H9 (cell line): ENCODE measurements at regions not wholly inside any gene's neighbourhood (a gene's known extent, or its start where the extent isn't known, plus 50 kb on each side); places are given as distances from the start of the nearest gene placed in this dataset.

Experiments used
- DNase-seq: peaks from one replicate; pipeline ENCODE4 v3.0.0-alpha.2; 2017
- H2AFZ ChIP-seq: one replicate; pipeline ENCODE4 v1.6.1; 2013; ENCODE audit warnings: mild to moderate bottlenecking, low read length, control low read depth, moderate library complexity
- H2AK5ac ChIP-seq: 2 replicates; pipeline ENCODE4 v1.6.1; 2013; ENCODE audit warnings: low read length, control low read depth, mixed read lengths; ENCODE audit not compliant: insufficient read length
- H2BK120ac ChIP-seq: one replicate; pipeline ENCODE4 v1.6.1; 2013; ENCODE audit warnings: low read depth, mild to moderate bottlenecking, low read length, control low read depth, inconsistent platforms; ENCODE audit not compliant: poor library complexity, severe bottlenecking
- H2BK12ac ChIP-seq: 2 replicates; pipeline ENCODE4 v1.6.1; 2013; ENCODE audit warnings: low read length, control low read depth, mixed read lengths, low read depth; ENCODE audit not compliant: insufficient read length
- H2BK15ac ChIP-seq: 2 replicates; pipeline ENCODE4 v1.6.1; 2013; ENCODE audit warnings: low read depth, low read length, control low read depth
- H2BK20ac ChIP-seq: one replicate; pipeline ENCODE4 v1.6.1; 2013; ENCODE audit warnings: low read depth, mild to moderate bottlenecking, low read length, control low read depth, inconsistent platforms; ENCODE audit not compliant: poor library complexity, severe bottlenecking
- H2BK5ac ChIP-seq: 2 replicates; pipeline ENCODE4 v1.6.1; 2013; ENCODE audit warnings: low read length, control low read depth, mixed read lengths; ENCODE audit not compliant: insufficient read length
- H3K14ac ChIP-seq: 2 replicates; pipeline ENCODE4 v1.6.1; 2013; ENCODE audit warnings: low read length, control low read depth; ENCODE audit not compliant: insufficient read depth
- H3K18ac ChIP-seq: 2 replicates; pipeline ENCODE4 v1.6.1; 2013; ENCODE audit warnings: low read depth, mild to moderate bottlenecking, mixed read lengths, low read length, control low read depth; ENCODE audit not compliant: insufficient read length
- H3K23ac ChIP-seq: 2 replicates; pipeline ENCODE4 v1.6.1; 2013; ENCODE audit warnings: low read length, control low read depth, mixed read lengths, low read depth; ENCODE audit not compliant: insufficient read length
- H3K23me2 ChIP-seq: 2 replicates; pipeline ENCODE4 v1.6.1; 2013; ENCODE audit warnings: low read depth, mild to moderate bottlenecking, mixed read lengths, low read length, control low read depth; ENCODE audit not compliant: insufficient read length, poor library complexity, severe bottlenecking
- H3K27ac ChIP-seq: 2 replicates; pipeline ENCODE4 v1.5.1; 2013; ENCODE audit warnings: low read length, control low read depth, mixed read lengths, low read depth; ENCODE audit not compliant: insufficient read length
- H3K27me3 ChIP-seq: 2 replicates; pipeline ENCODE4 v1.6.1; 2013; ENCODE audit warnings: low read length, control low read depth, inconsistent platforms; ENCODE audit not compliant: insufficient read depth
- H3K4ac ChIP-seq: 2 replicates; pipeline ENCODE4 v1.6.1; 2013; ENCODE audit warnings: low read depth, mild to moderate bottlenecking, control low read depth, inconsistent platforms, low read length, moderate library complexity
- H3K4me1 ChIP-seq: 2 replicates; pipeline ENCODE4 v1.6.1; 2013; ENCODE audit warnings: low read length, control low read depth, inconsistent platforms; ENCODE audit not compliant: insufficient read depth
- H3K4me2 ChIP-seq: 2 replicates; pipeline ENCODE4 v1.6.1; 2013; ENCODE audit warnings: low read length, control low read depth, mixed read lengths; ENCODE audit not compliant: insufficient read length, insufficient read depth
- H3K56ac ChIP-seq: 2 replicates; pipeline ENCODE4 v1.6.1; 2013; ENCODE audit warnings: low read depth, mild to moderate bottlenecking, mixed read lengths, low read length, control low read depth; ENCODE audit not compliant: insufficient read length
- H3K79me1 ChIP-seq: 2 replicates; pipeline ENCODE4 v1.6.1; 2013; ENCODE audit warnings: low read depth, mild to moderate bottlenecking, moderate library complexity, low read length, control low read depth, inconsistent platforms; ENCODE audit not compliant: insufficient read depth, poor library complexity, severe bottlenecking
- H3K79me2 ChIP-seq: 2 replicates; pipeline ENCODE4 v1.6.1; 2013; ENCODE audit warnings: low read length, control low read depth, inconsistent platforms; ENCODE audit not compliant: insufficient read depth
- H3K9ac ChIP-seq: 2 replicates; pipeline ENCODE4 v1.6.1; 2013; ENCODE audit warnings: low read length, control low read depth, mixed read lengths; ENCODE audit not compliant: insufficient read length; ENCODE audit errors: extremely low read depth
- H3K9me3 ChIP-seq: one replicate; pipeline ENCODE4 v1.6.1; 2013; ENCODE audit warnings: low read depth, low read length, inconsistent platforms; ENCODE audit not compliant: control insufficient read depth
- H3T11ph ChIP-seq: one replicate; pipeline ENCODE4 v1.6.1; 2013; ENCODE audit warnings: mild to moderate bottlenecking, low read length, control low read depth, inconsistent platforms
- H4K20me1 ChIP-seq: one replicate; pipeline ENCODE4 v1.6.1; 2013; ENCODE audit not compliant: control insufficient read depth, insufficient read length, insufficient read depth
- H4K5ac ChIP-seq: 2 replicates; pipeline ENCODE4 v1.6.1; 2013; ENCODE audit warnings: low read depth, mild to moderate bottlenecking, mixed read lengths, low read length, control low read depth; ENCODE audit not compliant: insufficient read length
- H4K8ac ChIP-seq: replicated peaks from 2 replicates; pipeline ENCODE4 v1.6.1; 2013; ENCODE audit warnings: low read length, control low read depth, mixed read lengths, low read depth; ENCODE audit not compliant: insufficient read length
- H4K91ac ChIP-seq: 2 replicates; pipeline ENCODE4 v1.6.1; 2013; ENCODE audit warnings: low read depth, mild to moderate bottlenecking, moderate library complexity, mixed read lengths, low read length, control low read depth; ENCODE audit not compliant: insufficient read length
- H3K27ac Mint-ChIP-seq, 3 experiments: 2 replicates in 2 of 3; 3 replicates in 1 of 3; pipeline ENCODE4 v1.8.0; 2020 to 2021; ENCODE audit warnings: mixed read lengths in 3 of 3, mild to moderate bottlenecking in 1 of 3, moderate library complexity in 1 of 3
- H3K27me3 Mint-ChIP-seq: 2 replicates; pipeline ENCODE4 v1.8.0; 2021; ENCODE audit warnings: low read depth, mild to moderate bottlenecking, moderate library complexity, mixed read lengths
- H3K36me3 Mint-ChIP-seq, 3 experiments: 2 replicates in 2 of 3; 3 replicates in 1 of 3; pipeline ENCODE4 v1.8.0; 2020 to 2021; ENCODE audit warnings: low read depth in 3 of 3, mixed read lengths in 3 of 3; ENCODE audit not compliant: insufficient read depth in 1 of 3
- H3K4me1 Mint-ChIP-seq, 2 experiments: 2 replicates each; pipeline ENCODE4 v1.8.0; 2020; ENCODE audit warnings: mixed read lengths in 2 of 2
- H3K4me3 Mint-ChIP-seq, 2 experiments: 2 replicates in 1 of 2; 3 replicates in 1 of 2; pipeline ENCODE4 v1.8.0; 2020 to 2021; ENCODE audit warnings: mild to moderate bottlenecking in 2 of 2, mixed read lengths in 2 of 2, moderate library complexity in 1 of 2
- H3K9me3 Mint-ChIP-seq, 2 experiments: 2 replicates in 1 of 2; 3 replicates in 1 of 2; pipeline ENCODE4 v1.8.0; 2020; ENCODE audit warnings: mild to moderate bottlenecking in 2 of 2, mixed read lengths in 2 of 2, moderate library complexity in 1 of 2
- WGBS: extraction: QIAGEN DNeasy Blood & Tissue Kit; methylation state at CpG from one replicate; pipeline ENCODE4 v1.1.7; 2013; ENCODE audit warnings: missing lambda C conversion rate, low lambda C conversion rate, mixed read lengths; ENCODE audit not compliant: insufficient read length; ENCODE audit errors: extremely low coverage; 5-methylcytosine and 5-hydroxymethylcytosine counted together
- TF ChIP-seq, protein P1 (sequence below): fragments of 200-600 bp; sonication (generic); conservative IDR thresholded peaks from 3 replicates; pipeline ENCODE4 v1.8.0; 2021; ENCODE audit warnings: antibody characterized with exemption, mild to moderate bottlenecking

DNA sequence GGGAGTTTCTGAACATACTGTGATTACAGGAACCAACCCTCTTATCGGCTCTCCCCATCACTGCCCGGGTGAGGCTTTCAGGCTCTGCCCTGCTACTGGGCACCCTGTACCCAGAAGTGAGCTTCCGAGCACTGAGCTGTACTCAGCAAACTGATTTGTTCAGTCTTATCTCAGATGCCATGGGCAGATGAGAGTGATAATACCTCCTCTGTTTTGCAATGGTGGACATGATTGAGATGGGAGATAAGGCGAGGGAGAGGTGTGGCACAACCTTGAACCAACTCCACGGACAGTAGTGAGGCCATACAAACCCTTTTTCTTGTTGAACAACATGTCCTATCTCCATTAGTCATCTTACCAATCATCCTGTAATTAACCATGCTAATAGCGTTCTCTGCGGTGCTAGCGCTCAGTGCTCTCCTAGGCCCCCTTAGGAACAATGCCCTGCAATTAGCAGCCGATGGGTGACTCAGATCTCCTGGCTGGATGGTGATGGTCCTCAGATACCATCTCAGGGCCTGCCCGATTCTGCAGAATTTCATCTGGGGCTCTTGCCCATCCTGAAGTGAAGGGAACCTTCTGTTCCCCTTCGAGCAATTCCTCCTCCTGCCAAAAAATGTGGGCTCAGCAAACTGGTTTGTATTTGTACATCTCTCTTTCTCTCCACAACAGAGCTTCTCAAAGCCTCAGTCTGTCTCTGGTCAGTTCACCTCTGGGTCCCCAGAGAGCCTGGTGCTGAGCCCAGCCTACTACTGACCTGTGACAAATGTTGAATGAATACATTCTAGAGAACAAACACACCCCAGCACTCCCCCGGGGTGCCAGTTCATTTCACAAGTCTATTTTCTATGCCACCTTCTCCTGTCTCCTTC, 139.3 kb upstream of the IRX3 start:
- Histone ChIP-seq H3K56ac (no peak overlapping the region), H4K20me1 (no peaks in the 10 kb centered on the region), H3K4me1 (no peaks in the 10 kb centered on the region), H3T11ph (no peak overlapping the region), H2AK5ac (no peak overlapping the region), H3K27me3 (no peaks in the 10 kb centered on the region), H2BK20ac (no peak overlapping the region), H3K9me3 (no peaks in the 10 kb centered on the region), H3K14ac (no peak overlapping the region), H4K8ac (no peak overlapping the region), H4K91ac (no peak overlapping the region), H2BK5ac (no peak overlapping the region), H2BK15ac (no peak overlapping the region), H3K18ac (no peak overlapping the region), H3K79me1 (no peaks in the 10 kb centered on the region), H3K23ac (no peak overlapping the region), H2BK12ac (no peak overlapping the region), H3K27ac (no peak overlapping the region), H3K4ac (no peak overlapping the region), H3K4me2 (no peak overlapping the region), H3K79me2 (no peaks in the 10 kb centered on the region), H4K5ac (no peak overlapping the region), H3K9ac (no peak overlapping the region), H2BK120ac (no peak overlapping the region), H2AFZ (no peak overlapping the region), H3K23me2 (no peaks in the 10 kb centered on the region)
- WGBS = no CpG with 5 or more reads among the region's 12 CpGs
- Mint-ChIP-seq H3K4me3 (no peak overlapping the region; a peak in 1 of 5 replicates), H3K27ac (no peak overlapping the region; a peak in 1 of 7 replicates), H3K4me1 (peaks cover 8 to 10% of the 10 kb centered on the region in 2 experiments), H3K36me3 (peaks cover 0 to 9% (median 4%) of the 10 kb centered on the region in 3 experiments; a peak in 3 of 7 replicates), H3K27me3 (peaks cover 56% of the 10 kb centered on the region), H3K9me3 (peaks cover 13 to 16% of the 10 kb centered on the region in 2 experiments)
- no peak for DNase-seq
- TF ChIP-seq, protein P1, sequence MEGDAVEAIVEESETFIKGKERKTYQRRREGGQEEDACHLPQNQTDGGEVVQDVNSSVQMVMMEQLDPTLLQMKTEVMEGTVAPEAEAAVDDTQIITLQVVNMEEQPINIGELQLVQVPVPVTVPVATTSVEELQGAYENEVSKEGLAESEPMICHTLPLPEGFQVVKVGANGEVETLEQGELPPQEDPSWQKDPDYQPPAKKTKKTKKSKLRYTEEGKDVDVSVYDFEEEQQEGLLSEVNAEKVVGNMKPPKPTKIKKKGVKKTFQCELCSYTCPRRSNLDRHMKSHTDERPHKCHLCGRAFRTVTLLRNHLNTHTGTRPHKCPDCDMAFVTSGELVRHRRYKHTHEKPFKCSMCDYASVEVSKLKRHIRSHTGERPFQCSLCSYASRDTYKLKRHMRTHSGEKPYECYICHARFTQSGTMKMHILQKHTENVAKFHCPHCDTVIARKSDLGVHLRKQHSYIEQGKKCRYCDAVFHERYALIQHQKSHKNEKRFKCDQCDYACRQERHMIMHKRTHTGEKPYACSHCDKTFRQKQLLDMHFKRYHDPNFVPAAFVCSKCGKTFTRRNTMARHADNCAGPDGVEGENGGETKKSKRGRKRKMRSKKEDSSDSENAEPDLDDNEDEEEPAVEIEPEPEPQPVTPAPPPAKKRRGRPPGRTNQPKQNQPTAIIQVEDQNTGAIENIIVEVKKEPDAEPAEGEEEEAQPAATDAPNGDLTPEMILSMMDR = no peak
